SK-N-SH (cell line): ENCODE measurements at regions not wholly inside any gene's neighbourhood (a gene's known extent, or its start where the extent isn't known, plus 50 kb on each side); places are given as distances from the start of the nearest gene placed in this dataset.

Source experiments
- CTCF ChIA-PET: fragments of 300-600, 350-600 bp; formaldehyde crosslinking; extraction: SDS; loops from one replicate; lab custom pipeline; 2021; lab: Yijun Ruan, JAX
- POLR2A ChIA-PET: fragments of 350-600 bp; sonication (Branson Sonifier 250); formaldehyde crosslinking; extraction: SDS; loops from one replicate; lab custom pipeline; 2020; ENCODE audit warnings: antibody characterized with exemption, inconsistent platforms; lab: Yijun Ruan, JAX
- DNase-seq: peaks from one replicate; pipeline ENCODE4 v3.0.0; 2012
- H2AFZ ChIP-seq: fragments of 200-600 bp; sonication (generic); 2 replicates; pipeline ENCODE4 v1.8.1; 2016; ENCODE audit warnings: antibody characterized with exemption, mild to moderate bottlenecking, low read depth
- H3F3A ChIP-seq: fragments of 200-600 bp; sonication (generic); replicated peaks from 2 replicates; pipeline ENCODE3; 2016; ENCODE audit warnings: antibody characterized with exemption, mild to moderate bottlenecking; ENCODE audit not compliant: insufficient read depth
- H3K27ac ChIP-seq, 2 experiments: fragments of 200-500 bp in 1 of 2; fragments of 200-600 bp in 1 of 2; sonication (Bioruptor generic) in 1 of 2; sonication (generic), shearing (Covaris generic) in 1 of 2; 2 replicates each; pipeline versions ENCODE4 v1.5.1 to v1.6.1; 2014 to 2016; ENCODE audit warnings: low read depth in 2 of 2, inconsistent platforms in 1 of 2, low read length in 1 of 2, mild to moderate bottlenecking in 1 of 2, mixed read lengths in 1 of 2
- H3K27me3 ChIP-seq: fragments of 200-600 bp; sonication (generic), shearing (Covaris generic); 2 replicates; pipeline ENCODE4 v1.6.1; 2016; ENCODE audit warnings: mixed run types; ENCODE audit not compliant: insufficient read depth
- H3K36me3 ChIP-seq, 2 experiments: fragments of 200-500 bp in 1 of 2; fragments of 200-600 bp in 1 of 2; sonication (Bioruptor generic) in 1 of 2; sonication (generic) in 1 of 2; replicated peaks in 1 of 2; 2 replicates each; pipeline versions ENCODE3 to v1.5.1; 2014 to 2016; ENCODE audit warnings: low read length in 1 of 2, mild to moderate bottlenecking in 1 of 2; ENCODE audit not compliant: insufficient read depth in 2 of 2, control insufficient read depth in 1 of 2
- H3K4me1 ChIP-seq, 2 experiments: fragments of 200-500 bp in 1 of 2; fragments of 200-600 bp in 1 of 2; sonication (Bioruptor generic) in 1 of 2; sonication (generic), shearing (Covaris generic) in 1 of 2; 2 replicates each; pipeline versions ENCODE4 v1.5.1 to v1.6.1; 2014 to 2016; ENCODE audit warnings: low read depth in 1 of 2, low read length in 1 of 2, mixed run types in 1 of 2; ENCODE audit not compliant: insufficient read depth in 2 of 2, control insufficient read depth in 1 of 2
- H3K4me2 ChIP-seq: fragments of 200-600 bp; sonication (generic), shearing (Covaris generic); 2 replicates; pipeline ENCODE4 v1.6.1; 2017; ENCODE audit warnings: mixed run types
- H3K4me3 ChIP-seq, 2 experiments: fragments of 200-500 bp in 1 of 2; fragments of 200-600 bp in 1 of 2; sonication (Bioruptor generic) in 1 of 2; sonication (generic), shearing (Covaris generic) in 1 of 2; 2 replicates each; pipeline versions ENCODE4 v1.5.1 to v1.8.1; 2014 to 2016; ENCODE audit warnings: low read depth in 2 of 2, inconsistent platforms in 1 of 2, low read length in 1 of 2, mild to moderate bottlenecking in 1 of 2, mixed read lengths in 1 of 2, moderate library complexity in 1 of 2
- H3K79me2 ChIP-seq: fragments of 200-600 bp; sonication (generic); 2 replicates; pipeline ENCODE4 v1.8.1; 2017; ENCODE audit warnings: mild to moderate bottlenecking; ENCODE audit not compliant: insufficient read depth
- H3K9ac ChIP-seq: fragments of 200-600 bp; sonication (generic); 2 replicates; pipeline ENCODE4 v1.6.1; 2017; ENCODE audit warnings: mixed run types
- H3K9me2 ChIP-seq: fragments of 200-600 bp; sonication (generic); 2 replicates; pipeline ENCODE4 v1.6.1; 2017; ENCODE audit warnings: mixed run types
- H3K9me3 ChIP-seq: fragments of 200-600 bp; sonication (generic); 2 replicates; pipeline ENCODE4 v1.6.1; 2017; ENCODE audit warnings: mixed run types, mild to moderate bottlenecking, moderate library complexity
- H4K20me1 ChIP-seq: fragments of 200-600 bp; sonication (generic); 2 replicates; pipeline ENCODE4 v1.6.1; 2017; ENCODE audit warnings: mild to moderate bottlenecking, mixed run types; ENCODE audit not compliant: insufficient read depth
- EP300 ChIP-seq, 2 experiments: IDR thresholded peaks; 2 replicates each; pipeline versions ENCODE4 v1.4.0 to v1.6.1; 2012; ENCODE audit warnings: borderline replicate concordance in 1 of 2, low read depth in 1 of 2, low read length in 1 of 2
- EZH2phosphoT487 ChIP-seq: fragments of 200-600 bp; sonication (generic); IDR thresholded peaks from 2 replicates; pipeline ENCODE4 v1.6.1; 2017; ENCODE audit warnings: low read depth, mixed run types, mild to moderate bottlenecking, antibody characterized with exemption, moderate library complexity, borderline replicate concordance
- IRF3 ChIP-seq: fragments of 150-350 bp; IDR thresholded peaks from 2 replicates; pipeline ENCODE4 v1.6.1; 2016; ENCODE audit warnings: mild to moderate bottlenecking, low read depth, low read length
- JUND ChIP-seq: IDR thresholded peaks from 2 replicates; pipeline ENCODE4 v1.4.0; 2012
- MEF2A ChIP-seq: IDR thresholded peaks from 2 replicates; pipeline ENCODE4 v1.4.0; 2012; ENCODE audit warnings: low read depth, borderline replicate concordance
- PBX3 ChIP-seq: IDR thresholded peaks from 2 replicates; pipeline ENCODE4; 2012
- POLR2AphosphoS5 ChIP-seq: IDR thresholded peaks from 2 replicates; pipeline ENCODE4 v1.6.1; 2012; ENCODE audit warnings: low read depth, low read length
- RAD21 ChIP-seq: IDR thresholded peaks from 2 replicates; pipeline ENCODE4 v1.6.1; 2012; ENCODE audit warnings: mild to moderate bottlenecking, low read length
- RFX5 ChIP-seq: IDR thresholded peaks from 2 replicates; pipeline ENCODE4 v1.6.1; 2012; ENCODE audit warnings: mild to moderate bottlenecking, improper control_type of control experiment, low read length
- SIN3A ChIP-seq: IDR thresholded peaks from 2 replicates; pipeline ENCODE4 v1.6.1; 2012; ENCODE audit warnings: low read depth, mild to moderate bottlenecking, low read length, moderate library complexity, borderline replicate concordance
- SMC3 ChIP-seq: IDR thresholded peaks from 2 replicates; pipeline ENCODE4 v1.6.1; 2012; ENCODE audit warnings: low read depth, low read length, improper control_type of control experiment
- YY1 ChIP-seq: IDR thresholded peaks from 2 replicates; pipeline ENCODE4 v1.4.0; 2012; ENCODE audit warnings: low read depth, mild to moderate bottlenecking
- ZBTB33 ChIP-seq: IDR thresholded peaks from 2 replicates; pipeline ENCODE4 v1.4.0; 2012; ENCODE audit warnings: low read depth, borderline replicate concordance
- WGBS: methylation state at CpG from one replicate; pipeline ENCODE4 v1.1.6; 2017; ENCODE audit warnings: low lambda C conversion rate; 5-methylcytosine and 5-hydroxymethylcytosine counted together

DNA sequence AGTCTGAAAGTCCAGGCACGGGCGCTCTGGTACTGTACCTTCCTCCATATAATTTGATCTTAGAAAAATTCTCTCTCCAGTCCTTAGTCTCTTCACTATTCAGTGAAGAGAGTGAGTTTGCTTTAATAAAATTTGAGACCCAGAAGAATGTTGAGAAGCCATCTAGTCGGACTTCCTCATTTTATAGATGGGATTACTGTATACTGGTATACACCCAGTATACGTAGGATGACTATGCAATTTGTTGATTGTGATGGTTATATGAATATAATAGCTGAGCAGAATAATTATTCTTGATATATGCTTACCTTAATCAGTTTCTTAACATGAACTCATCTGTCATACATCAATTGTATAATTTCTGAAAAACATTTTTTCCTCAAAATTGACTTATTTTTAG, 328.0 kb upstream of the B3GALT2 start:
- H3K9me3 ChIP-seq: no peaks in the 10 kb centered on the region
- H4K20me1 ChIP-seq: no peaks in the 10 kb centered on the region
- DNase-seq: no peak
- no peaks in the 10 kb centered on the region for H3K79me2 ChIP-seq
- CTCF ChIA-PET: no interaction called here
- H3K27ac ChIP-seq: no peak overlapping the region
- WGBS: 47% methylated on average over 4 of the region's 4 CpGs
- no peaks in the 10 kb centered on the region for H3K9me2 ChIP-seq
- TF ChIP-seq JUND (no peak), SIN3A (no peak)
- no peak overlapping the region for H3K9ac ChIP-seq
- H2AFZ ChIP-seq: no peak overlapping the region
- no peaks in the 10 kb centered on the region; a peak in 1 of 4 replicates for H3K4me1 ChIP-seq
- H3K27me3 ChIP-seq: no peaks in the 10 kb centered on the region
- no peak overlapping the region for H3K4me2 ChIP-seq
- no peaks in the 10 kb centered on the region for H3K36me3 ChIP-seq
- H3K4me3 ChIP-seq: no peak overlapping the region
- H3F3A ChIP-seq: no peaks in the 10 kb centered on the region
- POLR2A ChIA-PET: no interaction called here

DNA sequence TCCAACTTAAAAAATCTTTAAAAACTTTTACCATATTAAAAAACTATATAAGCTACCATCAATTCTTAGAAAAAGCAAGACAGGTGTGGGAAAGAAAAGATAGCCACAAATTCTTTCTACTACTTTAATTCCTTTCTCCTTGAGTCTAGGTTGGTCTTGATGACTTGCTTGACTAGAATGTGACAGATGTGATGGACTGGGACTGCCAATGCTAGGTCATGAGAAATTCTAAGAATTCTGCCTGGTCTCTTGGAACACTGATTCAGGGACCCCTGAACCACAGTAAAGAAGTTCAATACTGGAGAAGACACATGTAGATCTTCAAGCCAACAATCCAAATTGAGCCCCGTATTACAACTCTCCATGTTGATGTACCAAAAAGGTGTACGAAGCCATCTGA, 326.6 kb upstream of the B3GALT2 start:
- no peak for TF ChIP-seq EP300 (IDR thresholded peaks at IDR 0.05; ENCODE audit: borderline replicate concordance in 1 of 2, low read depth in 1 of 2, low read length in 1 of 2)
- TF ChIP-seq IRF3: no peak
- no peak for TF ChIP-seq ZBTB33
- TF ChIP-seq EZH2phosphoT487: no peak
- TF ChIP-seq YY1: no peak
- no peak for TF ChIP-seq MEF2A
- no peak for TF ChIP-seq POLR2AphosphoS5
- TF ChIP-seq PBX3: no peak
- no peak for TF ChIP-seq RFX5
- no peak for TF ChIP-seq RAD21
- no peak for TF ChIP-seq SMC3
- TF ChIP-seq SIN3A: no peak
- DNase-seq: no peak
- Histone ChIP-seq H4K20me1 (no peaks in the 10 kb centered on the region), H3K4me1 (no peaks in the 10 kb centered on the region; a peak in 1 of 4 replicates), H2AFZ (no peak overlapping the region), H3K36me3 (no peaks in the 10 kb centered on the region), H3K27ac (no peak overlapping the region), H3K9ac (no peak overlapping the region), H3F3A (no peaks in the 10 kb centered on the region), H3K4me2 (no peak overlapping the region), H3K9me3 (no peaks in the 10 kb centered on the region), H3K4me3 (no peak overlapping the region), H3K27me3 (no peaks in the 10 kb centered on the region), H3K79me2 (no peaks in the 10 kb centered on the region), H3K9me2 (no peaks in the 10 kb centered on the region)
- POLR2A ChIA-PET: no interaction called here
- WGBS: 43% methylated on average over 2 of the region's 2 CpGs
- CTCF ChIA-PET: interaction anchor here (0.6 kb wide), 1 partner anchor 76 kb away, joined by 3 read pairs; no protein-coding TSS in a partner anchor
